Activated naive CD4-positive, alpha-beta T cell treated with anti-CD3 and anti-CD28 coated beads, Interleukin-2, amount 10 ng/mL, durations not matched to agents 7 days and 5 days (primary cell): ENCODE measurements at regions not wholly inside any gene's neighbourhood (a gene's known extent, or its start where the extent isn't known, plus 50 kb on each side); places are given as distances from the start of the nearest gene placed in this dataset.
"Not testable (repeated sequence)": the region's sequence is repeated elsewhere in the genome, so short reads cannot be mapped to it uniquely, and the experiment has no call there.

Experiments
- CTCF ChIA-PET: fragments of 350-600 bp; sonication (Branson Sonifier 250); formaldehyde crosslinking; loops from one replicate; lab custom pipeline; 2021; ENCODE audit warnings: antibody characterized with exemption; lab: Charles Lee
- DNase-seq: peaks from one replicate; pipeline ENCODE4 v3.0.0-alpha.2; 2020
- H3K27ac Mint-ChIP-seq: one replicate; pipeline ENCODE4 v1.8.0; 2021; ENCODE audit warnings: mild to moderate bottlenecking, moderate library complexity, mixed read lengths
- H3K27me3 Mint-ChIP-seq: one replicate; pipeline ENCODE4 v1.8.0; 2021; ENCODE audit warnings: mild to moderate bottlenecking, mixed read lengths
- H3K36me3 Mint-ChIP-seq: one replicate; pipeline ENCODE4 v1.8.0; 2021; ENCODE audit warnings: mixed read lengths
- H3K4me1 Mint-ChIP-seq: one replicate; pipeline ENCODE4 v1.8.0; 2021; ENCODE audit warnings: mixed read lengths
- H3K4me3 Mint-ChIP-seq: one replicate; pipeline ENCODE4 v1.8.0; 2021; ENCODE audit warnings: mild to moderate bottlenecking, moderate library complexity, mixed read lengths
- H3K9me3 Mint-ChIP-seq: one replicate; pipeline ENCODE4 v1.8.0; 2021; ENCODE audit warnings: mixed read lengths

DNA sequence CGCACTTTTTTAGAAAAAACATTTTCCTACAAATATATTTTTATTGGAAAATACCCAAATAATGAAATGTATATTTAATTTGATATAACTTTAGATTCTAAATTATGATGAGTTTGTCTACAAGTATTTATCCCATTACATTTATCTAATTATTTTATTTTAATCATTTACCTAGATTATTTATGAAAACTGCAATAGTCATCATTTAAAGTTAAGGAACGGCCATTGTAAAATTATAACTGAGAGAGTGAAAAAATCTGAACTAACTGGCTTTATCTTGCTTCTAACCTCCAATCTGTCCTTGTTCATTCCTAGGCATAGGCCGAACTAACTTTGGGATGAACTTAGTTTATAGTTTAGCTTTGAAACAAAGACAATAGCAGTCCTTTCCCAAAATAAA, 368.8 kb downstream of the ADGRD1 start:
- H3K27ac Mint-ChIP-seq, H3K36me3 Mint-ChIP-seq, H3K4me1 Mint-ChIP-seq, H3K4me3 Mint-ChIP-seq, CTCF ChIA-PET, H3K27me3 Mint-ChIP-seq, DNase-seq: not testable (repeated sequence)
- peaks cover 13% of the 10 kb centered on the region for H3K9me3 Mint-ChIP-seq

DNA sequence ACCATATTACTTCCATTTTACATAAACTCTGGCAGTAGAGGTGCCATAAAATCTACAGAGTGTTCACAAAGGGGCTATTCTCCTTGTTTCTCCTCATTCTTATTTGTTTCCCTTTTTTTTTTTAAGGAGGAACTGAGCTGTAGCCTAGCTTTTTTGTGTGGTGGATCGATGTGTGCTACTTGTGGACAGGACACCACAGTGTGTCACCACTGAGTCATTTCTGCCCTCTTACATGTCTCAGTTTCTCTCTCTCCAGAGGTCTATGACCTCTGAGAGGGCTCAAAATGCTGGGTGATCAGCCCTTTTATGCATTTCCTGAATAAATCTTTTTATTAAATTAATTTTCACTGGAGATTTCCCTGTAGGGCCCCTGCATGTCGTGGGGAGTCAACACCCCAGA, 370.2 kb downstream of the ADGRD1 start:
- Mint-ChIP-seq H3K9me3 (peaks cover 5% of the 10 kb centered on the region), H3K4me1 (no peaks in the 10 kb centered on the region)
- CTCF ChIA-PET = no interaction called here

DNA sequence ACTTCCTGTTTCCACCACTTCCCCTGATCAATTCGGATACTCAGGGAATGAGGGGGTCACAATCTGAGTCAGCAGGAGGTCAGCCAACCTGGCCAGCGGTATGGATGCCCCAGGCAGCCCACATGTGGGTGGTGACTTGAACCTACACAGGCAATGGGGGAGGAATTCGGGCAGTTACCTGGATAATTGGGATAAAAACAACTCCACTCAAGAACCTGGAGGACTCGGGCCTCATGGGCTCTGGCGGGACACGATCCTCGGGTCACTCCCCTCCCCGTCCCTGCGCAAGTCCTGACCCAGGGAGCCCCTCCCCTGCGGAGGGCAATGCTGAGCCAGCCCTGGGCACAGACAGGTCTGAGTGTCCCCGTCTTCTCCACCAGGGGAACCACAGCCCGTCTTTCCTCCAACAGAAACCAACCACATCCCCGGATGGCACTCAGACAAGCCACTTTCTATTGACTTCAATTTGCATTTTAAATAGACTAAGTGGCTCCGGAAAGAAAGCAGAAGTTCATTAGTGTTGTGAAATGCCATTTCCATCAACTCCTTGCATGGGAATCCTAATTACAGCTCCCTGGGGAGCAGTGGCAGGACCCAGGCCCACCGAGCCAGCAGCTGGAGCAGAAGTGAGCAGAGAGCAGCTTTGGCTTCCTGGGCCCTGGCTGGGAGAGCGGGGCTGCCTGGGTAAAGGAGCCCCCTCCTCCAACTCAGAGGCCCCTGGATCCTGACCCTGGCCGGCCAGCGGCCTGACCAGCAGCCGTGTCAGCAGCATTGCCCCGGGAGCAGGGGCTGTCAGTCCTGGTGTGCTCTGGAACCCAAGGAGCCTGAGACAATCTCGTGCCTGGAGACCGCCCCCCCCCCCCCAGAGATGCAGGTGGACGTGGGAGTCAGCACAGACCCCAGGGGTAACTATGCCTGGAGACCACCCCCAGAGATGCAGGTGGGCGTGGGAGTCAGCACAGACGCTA, 374.1 kb downstream of the ADGRD1 start:
- Mint-ChIP-seq H3K27ac (no peak overlapping the region), H3K36me3 (no peaks in the 10 kb centered on the region), H3K4me3 (no peak overlapping the region), H3K4me1 (no peaks in the 10 kb centered on the region), H3K27me3 (no peaks in the 10 kb centered on the region), H3K9me3 (no peaks in the 10 kb centered on the region)
- DNase-seq = no peak
- CTCF ChIA-PET = no interaction called here

More for the DNA sequence above, 370.2 kb downstream of the ADGRD1 start:
- H3K36me3 Mint-ChIP-seq = no peaks in the 10 kb centered on the region
- H3K27ac Mint-ChIP-seq = no peak overlapping the region
- H3K27me3 Mint-ChIP-seq = no peaks in the 10 kb centered on the region
- DNase-seq = no peak
- H3K4me3 Mint-ChIP-seq = no peak overlapping the region

DNA sequence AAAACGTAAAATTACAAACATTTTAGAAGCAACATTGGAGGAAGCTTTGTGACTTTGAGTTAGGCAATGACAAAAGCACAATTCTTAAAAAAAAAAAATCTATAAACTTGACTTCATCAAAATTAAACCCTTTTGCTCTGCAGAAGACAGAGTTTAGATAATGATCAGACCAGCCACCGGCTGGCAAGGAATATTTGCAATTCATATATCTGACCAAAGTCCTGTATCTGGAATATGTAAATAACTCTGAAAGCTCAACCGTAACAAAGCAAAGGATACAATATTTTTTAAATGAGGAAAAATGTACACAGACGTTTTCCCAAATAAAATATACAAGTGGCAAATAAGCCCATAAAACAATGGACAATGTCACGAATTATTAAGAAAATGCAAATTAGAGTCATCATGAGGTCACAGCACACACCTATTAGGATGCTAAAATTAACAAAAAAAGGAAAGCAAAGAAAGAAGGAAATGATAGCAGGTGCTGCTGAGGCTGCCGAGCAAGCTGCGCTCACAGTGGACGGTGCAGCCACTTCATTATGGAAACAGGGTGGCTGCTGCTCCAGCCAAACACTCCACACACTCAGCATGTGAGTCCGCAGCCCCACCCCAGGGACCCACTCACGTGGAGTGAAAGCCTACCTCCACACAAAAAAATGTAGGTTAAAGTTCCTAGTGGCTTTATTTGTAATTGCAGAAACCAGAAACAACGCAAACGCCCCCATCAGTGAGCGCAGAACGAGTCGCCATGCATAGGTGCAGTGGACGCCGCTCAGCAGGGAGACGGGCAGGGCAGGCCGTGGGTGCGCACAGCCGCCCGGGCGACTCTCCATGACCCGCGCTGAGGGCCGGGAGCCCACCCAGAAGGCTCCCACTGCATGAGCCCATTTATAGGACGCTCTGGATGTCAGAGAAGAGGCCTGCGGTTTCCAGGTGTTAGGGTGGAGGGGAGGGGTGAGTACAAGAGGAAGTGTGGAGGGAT, 375.4 kb downstream of the ADGRD1 start:
- H3K36me3 Mint-ChIP-seq, H3K4me3 Mint-ChIP-seq, H3K9me3 Mint-ChIP-seq, H3K4me1 Mint-ChIP-seq, DNase-seq, H3K27ac Mint-ChIP-seq, CTCF ChIA-PET, H3K27me3 Mint-ChIP-seq: not testable (repeated sequence)

DNA sequence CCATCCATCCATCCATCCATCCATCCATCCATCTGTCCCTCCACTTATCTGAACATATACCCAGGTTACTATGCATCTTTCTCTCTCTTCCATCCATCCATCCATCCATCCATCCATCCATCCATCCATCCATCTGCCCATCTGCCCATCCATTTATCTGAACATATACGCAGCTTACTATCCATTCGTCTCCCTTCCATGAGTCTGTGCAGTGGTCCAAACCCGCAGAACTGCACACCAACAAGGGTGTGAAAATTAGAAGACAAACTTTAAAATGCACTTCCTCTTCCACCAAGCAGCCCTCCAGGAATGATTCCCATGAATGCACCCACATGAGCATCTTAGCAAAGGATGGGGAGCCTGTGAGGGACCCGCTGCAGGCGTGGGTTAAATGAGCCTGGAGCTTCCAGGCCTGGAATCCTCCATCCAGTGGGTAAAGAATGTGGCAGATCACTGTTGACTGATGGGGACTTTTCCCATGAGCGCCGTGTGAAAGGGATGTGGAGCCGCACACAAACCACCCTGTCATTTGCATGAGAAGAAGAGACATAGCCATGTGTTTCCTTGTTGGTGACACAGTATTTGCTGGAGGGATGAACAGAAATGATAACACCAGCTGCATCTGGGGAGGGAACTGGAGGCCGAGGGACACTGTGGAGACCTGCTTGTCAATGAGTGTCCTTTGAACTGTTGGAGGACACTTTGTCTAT, 376.6 kb downstream of the ADGRD1 start:
- Mint-ChIP-seq H3K27ac (no peak overlapping the region), H3K4me1 (no peaks in the 10 kb centered on the region), H3K36me3 (no peaks in the 10 kb centered on the region), H3K27me3 (no peaks in the 10 kb centered on the region), H3K9me3 (no peaks in the 10 kb centered on the region), H3K4me3 (no peak overlapping the region)
- CTCF ChIA-PET = no interaction called here
- no peak for DNase-seq

DNA sequence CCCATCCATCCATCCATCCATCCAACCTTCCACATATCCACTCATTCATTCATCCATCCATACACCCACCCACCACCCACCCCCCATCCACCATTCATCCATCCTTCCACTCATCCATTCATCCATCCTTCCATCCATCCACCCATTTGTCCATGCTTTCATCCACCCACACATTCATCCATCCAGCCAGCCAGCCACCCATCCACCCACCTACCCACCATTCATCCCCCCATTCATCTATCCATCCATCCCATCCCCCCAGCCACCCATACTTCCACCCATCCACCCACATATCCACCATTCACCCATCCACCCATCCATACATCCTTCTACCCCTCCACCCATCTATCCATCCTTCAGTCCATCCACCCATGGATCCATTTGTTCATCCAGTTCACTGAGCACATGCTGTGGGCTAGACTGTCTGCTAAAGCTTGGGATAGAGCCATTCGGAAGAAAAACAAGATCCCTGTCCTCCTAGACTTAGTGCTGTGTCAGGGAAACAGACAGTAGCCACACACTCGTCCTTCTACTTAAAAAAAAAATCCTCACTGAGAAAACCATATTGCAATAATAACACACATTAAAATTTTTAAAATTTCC, 377.5 kb downstream of the ADGRD1 start:
- H3K27me3 Mint-ChIP-seq = no peaks in the 10 kb centered on the region

DNA sequence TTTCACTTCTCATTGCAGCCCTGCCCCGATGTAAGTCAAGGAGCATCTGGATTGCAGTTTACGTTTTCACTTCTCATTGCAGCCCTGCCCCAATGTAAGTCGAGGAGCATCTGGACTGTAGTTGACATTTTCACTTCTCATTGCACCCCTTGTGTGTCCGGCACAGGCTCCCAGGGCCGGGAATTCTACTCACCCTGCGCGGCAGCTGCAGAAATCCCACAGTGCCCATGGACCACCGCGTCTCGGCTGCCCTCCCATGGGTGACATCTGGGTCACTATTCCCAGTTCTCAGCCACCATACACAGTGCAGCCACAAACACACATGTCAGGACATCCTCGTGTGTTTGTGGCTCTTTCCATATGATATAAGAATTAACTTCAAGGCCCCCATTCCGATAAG, 378.5 kb downstream of the ADGRD1 start:
- no peaks in the 10 kb centered on the region for H3K9me3 Mint-ChIP-seq
- H3K4me1 Mint-ChIP-seq = no peaks in the 10 kb centered on the region
- CTCF ChIA-PET = no interaction called here
- DNase-seq = no peak
- no peak overlapping the region for H3K27ac Mint-ChIP-seq
- no peaks in the 10 kb centered on the region for H3K36me3 Mint-ChIP-seq
- no peak overlapping the region for H3K4me3 Mint-ChIP-seq
- H3K27me3 Mint-ChIP-seq = no peaks in the 10 kb centered on the region

More for the DNA sequence above, 377.5 kb downstream of the ADGRD1 start:
- Mint-ChIP-seq H3K4me1 (no peaks in the 10 kb centered on the region), H3K4me3 (no peak overlapping the region), H3K9me3 (no peaks in the 10 kb centered on the region), H3K36me3 (no peaks in the 10 kb centered on the region), H3K27ac (no peak overlapping the region)
- CTCF ChIA-PET = no interaction called here
- DNase-seq = no peak

DNA sequence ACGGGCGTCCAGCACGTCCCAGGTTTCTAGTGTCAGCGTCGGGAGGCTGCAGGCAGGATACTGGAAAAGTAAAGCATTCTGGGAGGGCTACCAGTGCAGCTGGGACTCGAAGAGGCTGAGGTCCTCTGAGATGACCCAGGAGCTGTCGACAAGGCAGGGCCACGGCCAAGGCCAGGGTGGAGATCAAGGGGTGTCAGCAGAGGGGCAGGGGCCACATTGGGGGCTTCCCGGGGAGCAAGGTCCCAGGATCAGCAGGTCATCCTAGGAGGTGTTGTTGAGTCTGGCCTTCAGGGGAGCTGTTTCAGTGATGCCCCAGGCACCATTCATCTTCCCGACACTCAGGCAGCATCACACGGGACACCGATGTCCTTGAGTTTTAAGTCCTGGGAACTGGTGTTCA, 377.8 kb upstream of the SFSWAP start:
- CTCF ChIA-PET = no interaction called here
- Mint-ChIP-seq H3K27ac (no peak overlapping the region), H3K27me3 (no peaks in the 10 kb centered on the region), H3K36me3 (no peaks in the 10 kb centered on the region), H3K4me3 (no peak overlapping the region), H3K4me1 (no peaks in the 10 kb centered on the region), H3K9me3 (no peaks in the 10 kb centered on the region)
- DNase-seq = no peak

DNA sequence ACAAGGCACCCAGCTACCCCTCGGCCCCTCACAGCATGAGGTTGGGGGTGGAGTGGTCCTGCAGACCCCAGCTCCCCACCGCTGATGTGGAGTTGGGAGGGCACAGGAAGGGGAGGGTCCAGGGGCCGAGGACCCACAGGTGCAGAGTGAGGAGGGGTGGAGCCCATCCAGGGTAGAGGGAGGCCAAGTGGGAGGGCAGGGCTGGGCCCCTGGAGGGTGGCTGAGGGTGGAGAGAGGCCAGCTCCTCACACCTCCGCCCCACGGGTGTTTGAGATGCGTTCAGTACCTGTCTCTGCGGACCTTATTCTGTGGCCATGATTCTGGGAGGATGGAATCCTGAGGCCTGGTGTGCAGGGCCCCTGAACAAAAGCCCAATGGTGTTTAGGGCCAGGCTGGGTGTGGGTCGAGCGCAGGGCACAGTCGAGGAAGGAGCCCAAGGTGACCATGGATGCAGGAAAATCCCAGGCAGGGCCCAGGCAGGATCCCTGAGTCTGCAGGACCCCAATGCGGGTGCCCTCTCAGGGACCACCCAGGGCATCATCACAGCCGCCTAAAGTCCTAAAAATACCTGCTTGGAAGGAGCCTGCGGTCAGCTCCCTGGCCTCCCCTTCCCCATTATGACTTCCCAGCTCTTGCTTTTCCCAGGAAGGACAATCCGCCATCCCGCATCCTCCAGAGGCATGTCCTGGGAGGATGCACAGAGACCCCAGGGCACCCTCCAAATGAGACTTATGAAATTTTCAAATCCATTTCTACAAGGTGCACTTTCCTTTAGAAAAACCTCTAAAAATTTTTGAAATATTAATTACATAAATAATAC, 377.1 kb upstream of the SFSWAP start:
- CTCF ChIA-PET = no interaction called here
- Mint-ChIP-seq H3K36me3 (no peaks in the 10 kb centered on the region), H3K9me3 (no peaks in the 10 kb centered on the region), H3K4me1 (no peaks in the 10 kb centered on the region), H3K27me3 (no peaks in the 10 kb centered on the region), H3K27ac (no peak overlapping the region), H3K4me3 (no peak overlapping the region)
- DNase-seq = no peak

DNA sequence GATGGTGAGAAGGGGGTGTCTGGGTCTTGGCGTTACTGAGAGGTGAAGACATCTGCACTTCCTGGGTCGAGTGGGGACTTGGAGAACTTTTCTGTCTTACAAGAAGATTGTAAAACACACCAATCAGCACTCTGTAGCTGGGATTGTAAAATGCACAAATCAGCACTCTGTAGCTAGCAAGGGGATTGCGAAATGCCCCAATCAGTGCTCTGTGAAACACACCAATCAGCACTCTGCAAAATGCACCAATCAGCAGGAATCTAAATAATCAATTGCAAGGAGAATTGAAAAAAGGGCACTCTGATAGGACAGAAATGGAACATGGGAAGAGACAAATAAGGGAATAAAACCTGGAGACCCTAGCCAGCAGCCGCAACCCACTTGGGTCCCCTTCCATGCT, 376.1 kb upstream of the SFSWAP start:
- no peaks in the 10 kb centered on the region for H3K4me1 Mint-ChIP-seq
- H3K36me3 Mint-ChIP-seq = no peaks in the 10 kb centered on the region
- DNase-seq = no peak
- no peaks in the 10 kb centered on the region for H3K27me3 Mint-ChIP-seq
- no peaks in the 10 kb centered on the region for H3K9me3 Mint-ChIP-seq
- no peak overlapping the region for H3K4me3 Mint-ChIP-seq
- CTCF ChIA-PET = no interaction called here
- no peak overlapping the region for H3K27ac Mint-ChIP-seq

DNA sequence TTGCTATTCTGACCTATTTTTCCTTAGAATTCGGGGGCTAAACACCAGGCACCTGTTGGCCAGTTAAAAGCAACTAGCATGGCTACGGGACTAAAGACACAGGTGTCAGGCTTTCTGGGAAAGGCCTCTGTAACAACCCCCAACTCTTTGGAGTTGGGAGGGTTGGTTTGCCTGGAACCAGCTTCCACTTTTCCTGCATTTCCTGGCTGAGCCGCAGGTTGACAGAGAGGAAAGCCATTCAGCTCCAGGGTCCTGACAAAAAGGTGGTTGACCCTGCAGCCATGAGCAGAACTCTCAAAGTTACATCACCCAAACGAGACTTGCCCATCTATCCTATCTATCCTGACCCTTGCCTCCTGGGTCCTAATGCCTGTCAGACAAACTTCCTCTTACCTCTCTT, 375.4 kb upstream of the SFSWAP start:
- Mint-ChIP-seq H3K27ac (no peak overlapping the region), H3K4me1 (no peaks in the 10 kb centered on the region), H3K4me3 (no peak overlapping the region), H3K9me3 (no peaks in the 10 kb centered on the region), H3K27me3 (no peaks in the 10 kb centered on the region), H3K36me3 (no peaks in the 10 kb centered on the region)
- DNase-seq = no peak
- CTCF ChIA-PET = no interaction called here

DNA sequence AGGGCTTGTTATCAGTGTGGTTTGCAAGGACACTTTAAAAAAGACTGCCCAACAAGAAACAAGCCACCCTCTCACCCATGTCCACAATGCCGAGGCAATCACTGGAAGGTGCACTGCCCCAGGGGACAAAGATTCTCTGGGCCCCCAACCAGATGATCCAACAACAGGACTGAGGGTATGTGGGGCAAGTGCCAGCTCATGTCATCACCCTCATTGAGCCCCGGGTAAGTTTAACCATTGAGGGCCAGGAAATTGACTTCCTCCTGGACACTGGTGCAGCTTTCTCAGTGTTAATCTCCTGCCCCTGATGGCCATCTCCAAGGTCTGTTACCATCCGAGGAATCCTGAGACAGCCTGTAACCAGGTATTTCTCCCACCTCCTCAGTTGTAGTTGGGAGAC, 373.0 kb upstream of the SFSWAP start:
- DNase-seq, H3K27me3 Mint-ChIP-seq, H3K27ac Mint-ChIP-seq, H3K4me1 Mint-ChIP-seq, H3K36me3 Mint-ChIP-seq, H3K4me3 Mint-ChIP-seq, H3K9me3 Mint-ChIP-seq, CTCF ChIA-PET: not testable (repeated sequence)

DNA sequence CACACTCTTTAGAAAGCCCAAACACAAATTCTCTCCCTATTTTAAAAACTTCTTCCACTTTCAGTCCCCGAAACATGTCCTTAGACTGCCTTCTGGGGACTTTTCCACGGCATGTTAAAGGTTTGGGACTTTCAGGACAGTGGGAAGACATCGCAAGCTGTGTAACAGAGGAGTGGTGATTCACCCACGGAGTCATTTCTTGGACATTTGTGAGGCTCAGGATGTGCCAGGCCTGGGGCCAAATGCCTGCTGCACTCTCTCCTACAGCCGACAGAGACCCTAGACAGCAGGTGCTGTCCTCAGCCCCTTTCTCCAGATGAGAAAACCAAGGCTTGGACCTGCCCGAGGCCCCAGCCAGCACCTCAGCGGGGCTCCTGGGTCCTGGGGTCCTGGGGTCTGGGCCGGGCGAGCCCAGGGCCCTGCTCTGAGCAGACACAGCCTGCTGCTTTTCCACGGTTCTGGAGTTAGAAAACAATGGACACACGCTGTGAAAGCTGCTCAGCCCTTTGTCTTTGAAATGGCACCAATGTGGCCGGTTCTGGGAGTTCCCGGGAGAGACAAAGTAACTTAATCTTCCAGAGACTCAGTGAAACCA, 370.2 kb upstream of the SFSWAP start:
- Mint-ChIP-seq H3K4me3 (no peak overlapping the region), H3K27ac (no peak overlapping the region), H3K4me1 (no peaks in the 10 kb centered on the region), H3K9me3 (no peaks in the 10 kb centered on the region), H3K27me3 (no peaks in the 10 kb centered on the region), H3K36me3 (no peaks in the 10 kb centered on the region)
- CTCF ChIA-PET = no interaction called here
- DNase-seq = no peak
